Activated naive CD8-positive, alpha-beta T cell treated with anti-CD3 and anti-CD28 coated beads, Interleukin-2, amount 10 ng/mL, durations not matched to agents 7 days and 5 days (primary cell): ENCODE measurements at regions not wholly inside any gene's neighbourhood (a gene's known extent, or its start where the extent isn't known, plus 50 kb on each side); places are given as distances from the start of the nearest gene placed in this dataset.

Source experiments
- ATAC-seq: fragments of 150-1000 bp; cut with Tn5 transposase; one replicate; pipeline ENCODE4 v1.10.0; 2021; ENCODE audit warnings: low read depth, moderate library complexity
- POLR2A ChIA-PET: fragments of 350-600 bp; sonication (Branson Sonifier 250); formaldehyde crosslinking; loops from one replicate; lab custom pipeline; 2021; ENCODE audit warnings: antibody characterized with exemption; lab: Charles Lee
- DNase-seq: peaks from one replicate; pipeline ENCODE4 v3.0.0; 2021
- H3K27ac Mint-ChIP-seq: one replicate; pipeline ENCODE4 v1.8.0; 2022; ENCODE audit warnings: mild to moderate bottlenecking, mixed read lengths
- H3K27me3 Mint-ChIP-seq: one replicate; pipeline ENCODE4 v1.8.0; 2022; ENCODE audit warnings: mild to moderate bottlenecking, moderate library complexity, mixed read lengths
- H3K36me3 Mint-ChIP-seq: one replicate; pipeline ENCODE4 v1.8.0; 2021; ENCODE audit warnings: mild to moderate bottlenecking, mixed read lengths
- H3K4me1 Mint-ChIP-seq: one replicate; pipeline ENCODE4 v1.8.0; 2021; ENCODE audit warnings: mixed read lengths
- H3K4me3 Mint-ChIP-seq: one replicate; pipeline ENCODE4 v1.8.0; 2022; ENCODE audit warnings: mild to moderate bottlenecking, moderate library complexity, mixed read lengths
- H3K9me3 Mint-ChIP-seq: one replicate; pipeline ENCODE4 v1.8.0; 2021; ENCODE audit warnings: mixed read lengths

DNA sequence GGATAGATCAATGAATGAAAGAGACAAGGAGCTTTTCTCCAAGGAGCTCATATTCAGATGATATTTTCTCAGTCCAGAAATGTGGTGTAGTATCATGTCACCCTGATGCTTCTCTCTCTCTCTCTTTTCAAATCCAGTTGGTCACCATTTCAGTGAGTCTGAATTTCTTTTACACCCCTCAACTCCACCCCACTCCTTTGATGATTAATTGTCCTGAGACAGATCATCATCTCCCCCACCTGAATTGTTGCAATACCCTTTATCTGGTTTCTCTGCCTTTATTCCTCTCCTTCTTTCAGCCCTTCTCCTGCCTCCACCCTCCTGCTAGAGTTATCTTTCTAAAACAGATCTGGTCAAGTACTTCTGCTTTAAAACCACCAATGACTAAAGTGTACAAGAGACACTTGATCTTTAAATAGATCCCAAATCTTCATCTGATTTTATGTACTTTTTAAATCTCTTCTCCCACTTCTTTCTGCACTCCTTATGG is 299.8 kb downstream of the KLF5 start:
- DNase-seq = no peak
- Mint-ChIP-seq H3K27me3 (no peaks in the 10 kb centered on the region), H3K4me1 (no peaks in the 10 kb centered on the region), H3K4me3 (no peak overlapping the region), H3K9me3 (peaks cover 4% of the 10 kb centered on the region), H3K36me3 (no peaks in the 10 kb centered on the region), H3K27ac (no peak overlapping the region)
- POLR2A ChIA-PET = no interaction called here
- no peak for ATAC-seq

DNA sequence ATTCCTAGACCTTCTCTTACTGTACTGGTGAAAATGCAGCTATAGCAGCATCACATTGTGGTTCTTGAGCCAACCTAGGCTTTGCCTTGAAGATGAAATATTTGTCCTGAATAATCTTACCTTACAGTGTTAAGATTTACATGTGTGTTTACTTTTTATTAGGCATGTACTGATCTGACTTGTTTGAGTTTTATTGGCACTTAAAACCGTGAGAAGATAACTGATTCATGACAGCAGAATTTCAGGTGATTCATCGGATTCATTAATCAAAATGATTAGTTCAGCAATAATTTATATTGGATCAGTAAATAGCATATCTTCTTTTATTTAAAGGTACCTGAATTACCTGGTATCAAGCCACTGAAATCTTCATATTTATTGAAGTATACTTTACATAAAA is 296.3 kb downstream of the KLF5 start:
- Mint-ChIP-seq H3K36me3 (no peaks in the 10 kb centered on the region), H3K9me3 (peaks cover 4% of the 10 kb centered on the region), H3K4me3 (no peak overlapping the region), H3K4me1 (no peaks in the 10 kb centered on the region), H3K27ac (no peak overlapping the region), H3K27me3 (no peaks in the 10 kb centered on the region)
- ATAC-seq (no peak), DNase-seq (no peak)
- POLR2A ChIA-PET = no interaction called here

DNA sequence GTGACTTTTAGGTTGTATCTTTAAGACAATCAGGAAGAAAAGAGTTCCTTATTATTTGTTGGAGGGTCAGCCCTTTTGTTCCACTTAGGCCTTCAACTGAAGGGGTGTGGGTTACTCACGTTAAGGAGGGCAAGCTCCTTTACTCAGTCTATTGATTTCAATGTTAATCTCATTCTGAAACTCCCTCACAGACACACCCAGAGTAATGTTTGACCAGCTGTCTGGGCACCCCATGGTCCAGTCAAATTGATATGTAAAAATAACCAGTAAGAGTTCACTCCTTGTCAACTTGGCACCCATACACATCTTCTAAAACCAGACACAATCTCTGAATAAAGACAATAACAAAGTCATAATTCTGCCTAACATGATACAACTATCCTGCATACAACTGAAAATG is 292.9 kb downstream of the KLF5 start:
- no peak for ATAC-seq
- Mint-ChIP-seq H3K4me1 (no peaks in the 10 kb centered on the region), H3K27me3 (peaks cover 9% of the 10 kb centered on the region), H3K36me3 (no peaks in the 10 kb centered on the region), H3K9me3 (peaks cover 4% of the 10 kb centered on the region), H3K27ac (no peak overlapping the region), H3K4me3 (no peak overlapping the region)
- no peak for DNase-seq
- POLR2A ChIA-PET = no interaction called here

DNA sequence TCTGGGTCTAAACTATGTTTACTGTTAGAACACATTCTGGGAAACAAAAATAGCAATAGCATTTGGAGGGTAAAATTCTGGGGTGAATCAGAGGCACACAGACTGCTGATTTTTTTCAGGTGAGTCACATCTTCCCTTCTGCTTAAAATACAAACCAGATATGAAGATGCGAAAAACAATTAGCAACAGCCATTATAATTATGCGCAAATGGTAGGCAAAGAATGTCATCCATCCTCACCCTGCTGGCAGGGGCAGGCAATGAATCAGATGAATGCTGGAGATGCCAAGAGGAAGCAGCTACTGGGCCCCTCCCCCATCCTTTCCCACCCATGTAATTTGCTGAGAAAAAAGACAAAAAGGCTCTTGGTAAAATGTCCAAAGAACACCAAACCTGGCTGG is 282.9 kb downstream of the KLF5 start:
- POLR2A ChIA-PET = no interaction called here
- DNase-seq (no peak), ATAC-seq (no peak)
- Mint-ChIP-seq H3K9me3 (peaks cover 2% of the 10 kb centered on the region), H3K36me3 (no peaks in the 10 kb centered on the region), H3K27ac (no peak overlapping the region), H3K4me1 (no peaks in the 10 kb centered on the region), H3K4me3 (no peak overlapping the region), H3K27me3 (peaks cover 11% of the 10 kb centered on the region)

DNA sequence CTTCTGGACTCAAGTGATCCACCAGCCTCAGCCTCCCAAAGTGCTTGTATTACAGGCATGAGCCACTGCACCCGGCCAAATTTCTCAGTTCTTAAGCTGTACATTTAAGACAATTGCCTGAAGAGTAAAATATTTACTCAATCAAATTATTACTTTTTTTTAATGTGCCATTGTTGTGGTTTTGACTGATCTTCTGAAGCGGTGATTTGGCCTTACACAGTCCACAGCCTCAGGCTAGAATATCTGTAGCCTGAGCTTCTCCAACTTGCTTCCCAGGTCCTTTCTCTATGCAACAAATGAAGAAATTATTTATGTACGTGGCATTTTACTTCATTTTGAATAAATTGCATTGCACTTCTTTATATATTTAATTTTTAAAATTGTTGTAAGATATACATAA is 281.3 kb downstream of the KLF5 start:
- Mint-ChIP-seq H3K27me3 (peaks cover 4% of the 10 kb centered on the region), H3K27ac (no peak overlapping the region), H3K36me3 (no peaks in the 10 kb centered on the region), H3K4me3 (no peak overlapping the region), H3K4me1 (peaks cover 3% of the 10 kb centered on the region), H3K9me3 (no peaks in the 10 kb centered on the region)
- ATAC-seq (no peak), DNase-seq (no peak)
- POLR2A ChIA-PET = no interaction called here

DNA sequence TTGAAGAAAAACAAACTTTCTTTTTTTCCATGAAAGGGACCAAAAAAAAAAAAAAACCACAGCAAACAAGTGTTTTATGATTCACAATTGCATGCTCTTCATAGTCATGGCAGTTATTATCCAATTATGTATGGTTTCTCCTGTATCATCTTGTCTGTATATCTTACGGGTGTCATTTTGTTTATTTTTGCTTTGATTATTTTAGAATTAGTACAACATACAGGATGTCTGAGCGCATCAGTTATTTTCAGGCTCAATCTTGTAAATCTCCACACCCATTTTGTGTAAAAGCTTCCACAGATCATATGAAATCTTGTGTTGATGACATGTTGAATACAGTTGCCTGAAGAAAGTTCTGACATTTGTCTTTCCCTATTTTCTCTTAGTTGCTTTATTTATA is 280.3 kb downstream of the KLF5 start:
- ATAC-seq (no peak), DNase-seq (no peak)
- peaks cover 2% of the 10 kb centered on the region for H3K27me3 Mint-ChIP-seq
- no peaks in the 10 kb centered on the region for H3K9me3 Mint-ChIP-seq
- no peak overlapping the region for H3K4me3 Mint-ChIP-seq
- no peak overlapping the region for H3K27ac Mint-ChIP-seq
- H3K36me3 Mint-ChIP-seq = no peaks in the 10 kb centered on the region
- H3K4me1 Mint-ChIP-seq = peaks cover 3% of the 10 kb centered on the region
- POLR2A ChIA-PET = no interaction called here

DNA sequence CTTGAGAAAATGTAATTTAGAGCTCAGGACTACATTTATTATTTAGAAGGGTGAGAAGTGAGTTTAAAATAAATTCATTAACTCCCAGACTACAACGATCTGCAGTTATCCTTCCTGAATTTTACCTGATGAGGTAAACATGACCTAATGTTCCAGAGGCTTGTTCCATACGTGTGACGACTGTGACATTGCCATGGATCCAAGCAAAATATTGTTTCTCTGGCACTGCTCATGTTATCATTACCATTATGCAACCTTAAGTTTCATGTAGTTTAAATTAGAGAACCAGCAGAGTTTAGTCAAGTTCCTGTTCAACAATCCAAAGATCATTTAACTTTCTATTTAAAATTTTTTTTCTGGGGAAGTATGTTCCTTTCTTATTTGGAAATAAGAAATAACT is 279.6 kb downstream of the KLF5 start:
- ATAC-seq = no peak
- no peaks in the 10 kb centered on the region for H3K36me3 Mint-ChIP-seq
- peaks cover 3% of the 10 kb centered on the region for H3K4me1 Mint-ChIP-seq
- POLR2A ChIA-PET = no interaction called here
- no peaks in the 10 kb centered on the region for H3K9me3 Mint-ChIP-seq
- H3K27ac Mint-ChIP-seq = no peak overlapping the region
- DNase-seq = no peak
- H3K27me3 Mint-ChIP-seq = no peaks in the 10 kb centered on the region
- H3K4me3 Mint-ChIP-seq = no peak overlapping the region

DNA sequence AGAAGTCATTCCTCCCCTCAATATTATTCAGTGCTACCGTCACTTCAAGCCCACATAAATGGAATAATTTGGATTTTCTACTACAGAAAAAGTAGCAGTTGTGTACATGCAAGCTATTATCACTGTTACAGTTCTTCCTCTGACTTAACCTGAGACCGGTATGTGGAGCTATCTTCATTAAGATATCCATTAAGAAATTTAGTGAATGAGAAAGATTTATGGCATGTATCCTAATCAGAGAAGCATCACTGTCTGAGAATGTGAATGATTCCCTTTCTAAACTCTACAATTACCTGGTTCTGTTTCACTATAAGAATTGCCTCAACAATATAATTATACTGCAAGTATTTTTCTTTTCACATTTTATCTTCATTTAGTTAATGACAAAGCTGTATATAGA is 278.7 kb downstream of the KLF5 start:
- ATAC-seq = no peak
- H3K27ac Mint-ChIP-seq = no peak overlapping the region
- H3K27me3 Mint-ChIP-seq = no peaks in the 10 kb centered on the region
- POLR2A ChIA-PET = no interaction called here
- H3K4me1 Mint-ChIP-seq = peaks cover 3% of the 10 kb centered on the region
- DNase-seq = no peak
- no peaks in the 10 kb centered on the region for H3K36me3 Mint-ChIP-seq
- H3K9me3 Mint-ChIP-seq = no peaks in the 10 kb centered on the region
- H3K4me3 Mint-ChIP-seq = no peak overlapping the region

DNA sequence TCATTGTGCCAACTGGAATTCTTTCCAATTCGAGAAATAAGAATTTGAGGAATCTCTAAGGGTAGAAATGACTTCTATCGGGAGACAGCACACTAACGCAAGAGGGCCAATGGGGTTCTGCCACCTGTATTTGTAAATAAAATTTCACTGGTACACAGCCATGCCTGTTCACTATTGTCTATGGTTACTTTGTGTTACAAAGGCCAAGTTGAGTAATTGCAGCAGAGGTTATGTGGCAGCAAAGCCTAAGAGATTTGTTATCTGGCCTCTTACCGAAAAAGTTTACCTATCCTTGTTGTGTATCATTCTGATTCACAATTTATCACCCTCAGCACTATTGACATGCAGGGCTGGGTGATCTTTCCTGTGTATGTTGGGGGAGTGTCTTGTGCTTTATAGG is 278.0 kb downstream of the KLF5 start:
- POLR2A ChIA-PET = no interaction called here
- no peaks in the 10 kb centered on the region for H3K27me3 Mint-ChIP-seq
- H3K27ac Mint-ChIP-seq = no peak overlapping the region
- ATAC-seq (no peak), DNase-seq (no peak)
- H3K36me3 Mint-ChIP-seq = no peaks in the 10 kb centered on the region
- H3K9me3 Mint-ChIP-seq = peaks cover 2% of the 10 kb centered on the region
- no peak overlapping the region for H3K4me3 Mint-ChIP-seq
- H3K4me1 Mint-ChIP-seq = peaks cover 3% of the 10 kb centered on the region

DNA sequence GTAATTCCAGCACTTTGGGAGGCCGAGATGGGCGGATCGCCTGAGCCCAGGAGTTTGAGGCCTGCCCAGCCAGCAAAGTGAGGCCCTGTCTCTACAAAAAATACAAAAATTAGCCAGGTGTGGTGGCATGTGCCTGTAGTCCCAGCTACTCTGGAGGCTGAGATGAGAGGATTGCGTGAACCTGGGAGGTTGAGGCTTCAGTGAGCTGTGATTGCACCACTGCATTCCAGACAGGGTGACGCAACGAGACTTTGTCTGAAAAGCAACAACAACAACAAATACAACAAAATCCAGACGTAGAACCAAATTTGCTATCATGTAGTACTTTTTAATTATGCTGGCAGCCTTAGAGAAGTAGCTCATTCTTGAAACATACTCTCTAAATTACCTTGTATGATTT is 277.1 kb downstream of the KLF5 start:
- no peak overlapping the region for H3K4me3 Mint-ChIP-seq
- no peak overlapping the region for H3K27ac Mint-ChIP-seq
- peaks cover 2% of the 10 kb centered on the region for H3K9me3 Mint-ChIP-seq
- POLR2A ChIA-PET = no interaction called here
- peaks cover 3% of the 10 kb centered on the region for H3K4me1 Mint-ChIP-seq
- H3K27me3 Mint-ChIP-seq = no peaks in the 10 kb centered on the region
- ATAC-seq = no peak
- no peaks in the 10 kb centered on the region for H3K36me3 Mint-ChIP-seq
- DNase-seq = no peak

DNA sequence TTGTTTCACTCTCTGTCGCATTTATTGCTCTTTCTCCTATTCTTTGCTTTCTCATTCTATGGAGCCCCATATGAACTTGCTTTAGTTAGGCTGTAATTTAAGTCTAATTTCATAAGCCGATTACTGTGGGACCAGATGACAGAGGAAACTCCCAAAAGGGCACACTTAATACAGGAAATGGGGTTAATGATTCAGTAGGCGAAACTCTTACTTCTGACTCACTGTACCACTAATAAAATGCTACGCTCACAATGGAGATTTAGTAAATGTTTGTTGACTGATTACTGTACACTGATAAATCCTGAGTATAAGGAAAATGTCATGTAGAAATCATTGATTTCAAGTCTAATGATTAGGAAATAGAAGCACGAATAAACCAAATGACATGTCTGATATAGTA is 276.4 kb downstream of the KLF5 start:
- no peak overlapping the region for H3K27ac Mint-ChIP-seq
- no peak for DNase-seq
- POLR2A ChIA-PET = no interaction called here
- peaks cover 3% of the 10 kb centered on the region for H3K4me1 Mint-ChIP-seq
- no peak overlapping the region for H3K4me3 Mint-ChIP-seq
- H3K9me3 Mint-ChIP-seq = peaks cover 2% of the 10 kb centered on the region
- no peaks in the 10 kb centered on the region for H3K36me3 Mint-ChIP-seq
- ATAC-seq = no peak
- no peaks in the 10 kb centered on the region for H3K27me3 Mint-ChIP-seq

DNA sequence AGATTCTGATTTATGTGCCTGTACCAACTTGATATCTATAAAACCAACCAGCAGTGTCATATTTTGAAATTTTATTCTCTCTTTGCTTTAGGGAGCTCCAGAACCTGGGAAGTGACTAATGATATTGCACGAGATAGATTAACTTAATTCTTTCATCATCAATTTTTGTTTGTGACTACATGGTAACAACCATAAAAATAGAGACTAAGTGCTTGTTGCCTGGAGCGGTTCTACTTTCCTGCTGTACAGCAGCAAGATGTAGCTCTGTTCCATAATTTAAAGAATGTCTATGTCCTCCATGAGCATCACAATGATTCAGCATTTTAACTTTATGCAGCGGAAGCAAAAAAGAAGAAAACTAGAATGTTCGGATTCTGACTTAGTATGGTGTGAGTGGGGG is 275.6 kb downstream of the KLF5 start:
- H3K27ac Mint-ChIP-seq = no peak overlapping the region
- POLR2A ChIA-PET = no interaction called here
- ATAC-seq (no peak), DNase-seq (no peak)
- H3K36me3 Mint-ChIP-seq = no peaks in the 10 kb centered on the region
- H3K27me3 Mint-ChIP-seq = no peaks in the 10 kb centered on the region
- H3K9me3 Mint-ChIP-seq = peaks cover 2% of the 10 kb centered on the region
- peaks cover 3% of the 10 kb centered on the region for H3K4me1 Mint-ChIP-seq
- no peak overlapping the region for H3K4me3 Mint-ChIP-seq

DNA sequence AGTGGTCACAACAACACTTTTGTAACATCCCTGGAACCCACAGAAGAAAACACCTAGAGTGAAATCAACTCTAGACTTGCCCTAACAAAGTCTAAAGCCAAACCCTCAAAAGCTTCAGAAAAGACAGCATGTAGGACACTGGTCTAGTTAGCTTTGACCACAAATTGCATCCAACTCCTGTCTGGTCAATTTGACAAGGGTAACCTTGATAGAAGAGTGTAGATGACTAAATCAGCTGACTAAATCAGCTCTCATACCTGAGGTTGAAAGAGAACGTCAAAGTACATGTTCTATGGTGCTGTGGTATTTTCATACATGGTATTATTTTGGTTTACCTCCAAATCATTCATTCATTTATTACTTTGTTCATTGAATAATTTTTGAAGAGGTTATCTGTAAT is 272.8 kb downstream of the KLF5 start:
- Mint-ChIP-seq H3K4me1 (peaks cover 3% of the 10 kb centered on the region), H3K36me3 (no peaks in the 10 kb centered on the region), H3K9me3 (peaks cover 2% of the 10 kb centered on the region), H3K27me3 (no peaks in the 10 kb centered on the region), H3K4me3 (no peak overlapping the region), H3K27ac (no peak overlapping the region)
- no peak for DNase-seq
- ATAC-seq = no peak
- POLR2A ChIA-PET = no interaction called here

DNA sequence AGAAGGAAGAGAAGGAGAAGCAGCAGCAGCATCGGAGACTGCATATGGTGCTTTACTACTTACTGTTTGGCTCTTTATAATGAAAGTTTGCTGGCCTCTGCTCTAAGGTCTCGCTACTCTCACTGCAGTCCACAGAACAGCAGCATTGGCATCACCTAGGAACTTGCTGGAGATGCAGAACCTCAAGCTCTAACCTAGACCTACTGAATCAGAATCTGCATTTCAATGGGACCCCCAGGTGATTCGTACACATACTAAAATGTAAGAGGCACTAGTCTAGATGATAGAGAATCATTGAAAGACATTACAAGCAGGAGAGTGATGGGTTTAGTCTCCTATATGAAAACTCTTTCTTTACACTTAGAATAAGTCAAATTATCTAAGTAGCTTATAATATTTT is 270.6 kb downstream of the KLF5 start:
- H3K4me1 Mint-ChIP-seq = no peaks in the 10 kb centered on the region
- POLR2A ChIA-PET = no interaction called here
- H3K27ac Mint-ChIP-seq = no peak overlapping the region
- no peak for ATAC-seq
- H3K36me3 Mint-ChIP-seq = no peaks in the 10 kb centered on the region
- DNase-seq = no peak
- no peak overlapping the region for H3K4me3 Mint-ChIP-seq
- peaks cover 2% of the 10 kb centered on the region for H3K27me3 Mint-ChIP-seq
- H3K9me3 Mint-ChIP-seq = peaks cover 2% of the 10 kb centered on the region

DNA sequence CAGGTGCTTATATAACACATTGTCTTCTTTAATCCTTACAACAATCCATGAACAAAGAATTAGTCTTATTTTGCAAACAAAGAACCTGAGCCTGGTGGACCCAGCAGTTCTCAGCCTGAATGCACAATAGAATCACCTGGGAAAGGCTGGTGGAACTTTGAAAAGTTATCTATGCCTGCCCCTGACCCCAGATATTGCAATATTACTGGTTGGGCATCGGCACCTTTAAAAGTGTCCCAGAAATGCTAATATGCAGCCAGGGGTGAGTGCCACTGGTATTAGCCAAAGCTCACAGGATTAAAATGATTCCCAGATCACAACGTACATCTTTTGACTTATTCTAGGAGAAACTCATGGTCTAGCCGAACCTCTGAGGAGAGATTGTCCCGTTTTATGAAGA is 268.8 kb downstream of the KLF5 start:
- peaks cover 2% of the 10 kb centered on the region for H3K9me3 Mint-ChIP-seq
- peaks cover 2% of the 10 kb centered on the region for H3K27me3 Mint-ChIP-seq
- H3K4me1 Mint-ChIP-seq = peaks cover 1% of the 10 kb centered on the region
- DNase-seq (no peak), ATAC-seq (no peak)
- POLR2A ChIA-PET = no interaction called here
- H3K27ac Mint-ChIP-seq = no peak overlapping the region
- H3K36me3 Mint-ChIP-seq = no peaks in the 10 kb centered on the region
- no peak overlapping the region for H3K4me3 Mint-ChIP-seq
